H1 (cell line): ENCODE measurements at regions not wholly inside any gene's neighbourhood (a gene's known extent, or its start where the extent isn't known, plus 50 kb on each side); places are given as distances from the start of the nearest gene placed in this dataset.

Experiments used
- CTCF ChIA-PET: fragments of 300-600 bp; sonication (Branson Sonifier 250); formaldehyde crosslinking; loops from one replicate; lab custom pipeline; 2021; ENCODE audit not compliant: partially characterized antibody; lab: Charles Lee
- POLR2A ChIA-PET: fragments of 300-600 bp; sonication (Branson Sonifier 250); formaldehyde crosslinking; loops from one replicate; lab custom pipeline; 2021; ENCODE audit warnings: inconsistent platforms; ENCODE audit not compliant: partially characterized antibody; lab: Charles Lee
- DNase-seq, 2 experiments: peaks; one replicate each; pipeline versions ENCODE4 v3.0.0 to v3.0.0-alpha.2; 2010 to 2022; ENCODE audit warnings: low spot score in 2 of 2, low read depth in 1 of 2, mixed read lengths in 1 of 2
- FAIRE-seq: peaks from 2 replicates; lab custom pipeline; 2011; peaks lifted over from hg19 to GRCh38; lab: Jason Lieb, UNC
- H2AFZ ChIP-seq: 2 replicates; pipeline ENCODE4 v1.8.1; 2012; ENCODE audit warnings: low read length, inconsistent platforms
- H2AK5ac ChIP-seq: 2 replicates; pipeline ENCODE4 v1.6.1; 2013; ENCODE audit warnings: low read depth, low read length
- H2BK120ac ChIP-seq: replicated peaks from 2 replicates; pipeline ENCODE3; 2013; ENCODE audit warnings: low read depth, low read length, inconsistent platforms
- H2BK12ac ChIP-seq: 2 replicates; pipeline ENCODE4 v1.6.1; 2013; ENCODE audit warnings: low read depth, low read length
- H2BK15ac ChIP-seq: 2 replicates; pipeline ENCODE4 v1.6.1; 2013; ENCODE audit warnings: low read length
- H2BK20ac ChIP-seq: 2 replicates; pipeline ENCODE4 v1.6.1; 2013; ENCODE audit warnings: low read length
- H2BK5ac ChIP-seq: 2 replicates; pipeline ENCODE4 v1.6.1; 2013; ENCODE audit warnings: low read depth, low read length
- H3K14ac ChIP-seq: 2 replicates; pipeline ENCODE4 v1.6.1; 2013; ENCODE audit warnings: inconsistent platforms; ENCODE audit not compliant: insufficient read length
- H3K18ac ChIP-seq: 2 replicates; pipeline ENCODE4 v1.6.1; 2013; ENCODE audit warnings: low read length; ENCODE audit errors: extremely low read depth
- H3K23ac ChIP-seq: 2 replicates; pipeline ENCODE4 v1.6.1; 2013; ENCODE audit warnings: inconsistent platforms; ENCODE audit not compliant: insufficient read length
- H3K23me2 ChIP-seq: 2 replicates; pipeline ENCODE4 v1.6.1; 2013; ENCODE audit warnings: low read depth, low read length
- H3K27ac ChIP-seq: 2 replicates; pipeline ENCODE4 v1.6.1; 2011; ENCODE audit warnings: low read depth, low read length, inconsistent platforms
- H3K27me3 ChIP-seq, 4 experiments: replicated peaks in 1 of 4; 1 replicate in 1 of 4; 2 replicates in 3 of 4; pipeline versions ENCODE4 v1.6.1 to v1.8.1; 2011 to 2013; ENCODE audit warnings: low read length in 3 of 4, mild to moderate bottlenecking in 3 of 4, inconsistent platforms in 2 of 4, mixed read lengths in 2 of 4, moderate library complexity in 1 of 4; ENCODE audit not compliant: control insufficient read depth in 3 of 4, insufficient read depth in 3 of 4; ENCODE audit errors: extremely low read depth in 1 of 4
- H3K36me3 ChIP-seq, 4 experiments: 2 replicates each; pipeline versions ENCODE4 v1.6.1 to v1.8.1; 2011 to 2013; ENCODE audit warnings: mild to moderate bottlenecking in 4 of 4, low read length in 3 of 4, moderate library complexity in 2 of 4, control low read depth in 1 of 4, inconsistent platforms in 1 of 4; ENCODE audit not compliant: insufficient read depth in 4 of 4, control insufficient read depth in 2 of 4
- H3K4ac ChIP-seq: replicated peaks from 2 replicates; pipeline ENCODE3; 2013; ENCODE audit warnings: low read length, low read depth, mixed read lengths, inconsistent platforms; ENCODE audit not compliant: insufficient read length
- H3K4me1 ChIP-seq, 4 experiments: replicated peaks in 1 of 4; 1 replicate in 1 of 4; 2 replicates in 3 of 4; pipeline versions ENCODE4 v1.6.1 to v1.8.1; 2011 to 2013; ENCODE audit warnings: low read length in 3 of 4, inconsistent platforms in 2 of 4, mixed read lengths in 1 of 4; ENCODE audit not compliant: insufficient read depth in 4 of 4, control insufficient read depth in 3 of 4
- H3K4me2 ChIP-seq, 2 experiments: 2 replicates each; pipeline versions ENCODE4 v1.6.1 to v1.8.1; 2011 to 2013; ENCODE audit warnings: low read depth in 2 of 2, low read length in 2 of 2, control low read depth in 1 of 2, inconsistent platforms in 1 of 2, mild to moderate bottlenecking in 1 of 2; ENCODE audit not compliant: insufficient read depth in 1 of 2
- H3K4me3 ChIP-seq, 4 experiments: fragments of 200-600, 300-600 bp in 1 of 4; sonication (generic), shearing (Covaris generic), sonication (Bioruptor Twin) in 1 of 4; 2 replicates each; pipeline versions ENCODE4 v1.5.1 to v1.8.1; 2011 to 2016; ENCODE audit warnings: low read length in 4 of 4, low read depth in 3 of 4, control low read depth in 2 of 4, inconsistent platforms in 2 of 4, mild to moderate bottlenecking in 2 of 4, mixed read lengths in 1 of 4, moderate library complexity in 1 of 4; ENCODE audit not compliant: insufficient read depth in 2 of 4; ENCODE audit errors: extremely low read depth in 1 of 4
- H3K56ac ChIP-seq: replicated peaks from 2 replicates; pipeline ENCODE3; 2013; ENCODE audit warnings: low read depth, mild to moderate bottlenecking, mixed read lengths, low read length, inconsistent platforms; ENCODE audit not compliant: insufficient read length
- H3K79me1 ChIP-seq: 2 replicates; pipeline ENCODE4 v1.6.1; 2013; ENCODE audit warnings: low read depth, low read length, control low read depth
- H3K79me2 ChIP-seq, 2 experiments: 2 replicates each; pipeline versions ENCODE4 v1.6.1 to v1.8.1; 2012 to 2013; ENCODE audit warnings: low read length in 2 of 2, mild to moderate bottlenecking in 2 of 2, inconsistent platforms in 1 of 2; ENCODE audit not compliant: insufficient read depth in 2 of 2, control insufficient read depth in 1 of 2
- H3K9ac ChIP-seq, 4 experiments: replicated peaks in 1 of 4; 1 replicate in 1 of 4; 2 replicates in 3 of 4; pipeline versions ENCODE4 v1.6.1 to v1.8.1; 2011 to 2013; ENCODE audit warnings: low read depth in 3 of 4, low read length in 3 of 4, control low read depth in 2 of 4, mild to moderate bottlenecking in 2 of 4, moderate library complexity in 2 of 4, inconsistent platforms in 1 of 4; ENCODE audit errors: extremely low read depth in 1 of 4
- H3K9me3 ChIP-seq, 2 experiments: 2 replicates each; pipeline versions ENCODE4 v1.6.1 to v1.8.1; 2012 to 2013; ENCODE audit warnings: mild to moderate bottlenecking in 2 of 2, moderate library complexity in 2 of 2, control low read depth in 1 of 2, inconsistent platforms in 1 of 2, low read depth in 1 of 2, low read length in 1 of 2, mixed read lengths in 1 of 2; ENCODE audit not compliant: insufficient read depth in 2 of 2
- H4K20me1 ChIP-seq, 2 experiments: replicated peaks in 1 of 2; 2 replicates each; pipeline versions ENCODE3 to v1.8.1; 2011 to 2013; ENCODE audit warnings: inconsistent platforms in 2 of 2, low read length in 2 of 2, mild to moderate bottlenecking in 1 of 2; ENCODE audit not compliant: insufficient read depth in 2 of 2, control insufficient read depth in 1 of 2
- H4K5ac ChIP-seq: 2 replicates; pipeline ENCODE4 v1.6.1; 2013; ENCODE audit warnings: low read length, low read depth, mixed read lengths, inconsistent platforms; ENCODE audit not compliant: insufficient read length
- H4K8ac ChIP-seq: 2 replicates; pipeline ENCODE4 v1.8.0; 2013; ENCODE audit warnings: mild to moderate bottlenecking, moderate library complexity, low read length, inconsistent platforms; ENCODE audit not compliant: insufficient read depth; ENCODE audit errors: extremely low read depth
- H4K91ac ChIP-seq: replicated peaks from 2 replicates; pipeline ENCODE3; 2013; ENCODE audit warnings: low read length, mixed read lengths, inconsistent platforms; ENCODE audit not compliant: insufficient read length
- JUND ChIP-seq: IDR thresholded peaks from 2 replicates; pipeline ENCODE4 v1.6.1; 2011; ENCODE audit warnings: mild to moderate bottlenecking, improper control_type of control experiment, low read length
- MAX ChIP-seq: IDR thresholded peaks from 2 replicates; pipeline ENCODE4 v1.6.1; 2012; ENCODE audit warnings: inconsistent platforms
- NANOG ChIP-seq: IDR thresholded peaks from 2 replicates; pipeline ENCODE4 v1.6.1; 2011; ENCODE audit warnings: low read length, low read depth, mild to moderate bottlenecking, inconsistent platforms; ENCODE audit not compliant: insufficient read depth, poor library complexity, severe bottlenecking
- NRF1 ChIP-seq: IDR thresholded peaks from 2 replicates; pipeline ENCODE4 v1.6.1; 2011; ENCODE audit warnings: mild to moderate bottlenecking, low read depth, low read length, improper control_type of control experiment
- SIRT6 ChIP-seq: IDR thresholded peaks from one replicate; pipeline ENCODE4 v1.7.1; 2012; ENCODE audit warnings: low read length, inconsistent platforms
- TAF1 ChIP-seq: IDR thresholded peaks from 2 replicates; pipeline ENCODE4 v1.6.1; 2011; ENCODE audit warnings: mild to moderate bottlenecking, low read depth, low read length
- TBP ChIP-seq: IDR thresholded peaks from 2 replicates; pipeline ENCODE4 v1.6.1; 2011; ENCODE audit warnings: low read depth, low read length, improper control_type of control experiment
- WGBS, 2 experiments: shearing (Covaris generic) in 1 of 2; methylation state at CpG; one replicate each; pipeline versions ENCODE4 v1.1.6 to v1.1.7; 2013 to 2015; ENCODE audit warnings: low lambda C conversion rate in 2 of 2, mixed read lengths in 2 of 2, inconsistent platforms in 1 of 2, low coverage in 1 of 2, missing lambda C conversion rate in 1 of 2; ENCODE audit not compliant: insufficient replicate concordance in 2 of 2, insufficient coverage in 1 of 2, insufficient read length in 1 of 2; ENCODE audit errors: extremely low coverage in 1 of 2, missing lambda C conversion rate in 1 of 2; 5-methylcytosine and 5-hydroxymethylcytosine counted together

DNA sequence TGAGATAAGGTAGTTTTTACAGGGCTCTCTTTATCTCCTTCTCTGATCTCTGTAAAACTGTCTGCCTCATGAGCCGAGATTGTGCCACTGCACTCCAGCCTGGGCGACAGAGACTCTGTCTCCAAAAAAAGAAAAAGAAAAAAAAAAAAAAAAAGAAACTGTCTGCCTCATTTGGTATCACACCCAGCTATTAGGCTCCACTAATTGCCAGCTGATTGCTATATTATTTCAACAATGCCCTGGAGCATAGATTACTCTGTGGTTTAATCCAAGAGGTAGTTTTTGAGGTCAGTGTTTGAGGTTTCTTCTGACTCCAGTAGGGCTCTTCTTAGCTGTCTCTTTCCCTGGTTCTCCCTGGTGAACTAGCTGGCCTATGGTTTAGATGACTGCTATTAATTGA, 268.1 kb upstream of the PLPP4 start:
- Histone ChIP-seq H2AK5ac (no peak overlapping the region), H3K79me1 (no peaks in the 10 kb centered on the region), H2BK20ac (no peak overlapping the region), H3K4me3 (no peak overlapping the region), H3K79me2 (no peaks in the 10 kb centered on the region), H2BK5ac (no peak overlapping the region), H3K27me3 (no peaks in the 10 kb centered on the region), H3K23me2 (no peaks in the 10 kb centered on the region), H3K4me1 (no peaks in the 10 kb centered on the region), H4K20me1 (no peaks in the 10 kb centered on the region), H2AFZ (no peak overlapping the region), H3K4me2 (no peak overlapping the region), H3K9ac (no peak overlapping the region), H2BK12ac (no peak overlapping the region), H3K56ac (no peak overlapping the region), H3K14ac (no peak overlapping the region), H4K91ac (no peak overlapping the region), H3K23ac (no peak overlapping the region), H4K8ac (no peak overlapping the region), H4K5ac (no peak overlapping the region), H3K18ac (no peak overlapping the region), H2BK15ac (no peak overlapping the region), H3K36me3 (no peaks in the 10 kb centered on the region), H3K27ac (no peak overlapping the region), H3K4ac (no peak overlapping the region), H3K9me3 (no peaks in the 10 kb centered on the region), H2BK120ac (no peak overlapping the region)
- FAIRE-seq (no peak), DNase-seq (no peak)
- ChIA-PET CTCF (no interaction called here), POLR2A (no interaction called here)
- TF ChIP-seq NANOG: no peak
- TF ChIP-seq TAF1: no peak
- no peak for TF ChIP-seq NRF1
- no peak for TF ChIP-seq JUND
- TF ChIP-seq TBP: no peak
- no peak for TF ChIP-seq SIRT6
- TF ChIP-seq MAX: no peak
- WGBS, 2 experiments: 87% methylated on average over 2 of the region's 2 CpGs; no CpG with 5 or more reads in 1 of the 2 experiments
